ENCODE measurements at regions not wholly inside any gene's neighbourhood (a gene's known extent, or its start where the extent isn't known, plus 50 kb on each side); places are given as distances from the start of the nearest gene placed in this dataset.

DNA sequence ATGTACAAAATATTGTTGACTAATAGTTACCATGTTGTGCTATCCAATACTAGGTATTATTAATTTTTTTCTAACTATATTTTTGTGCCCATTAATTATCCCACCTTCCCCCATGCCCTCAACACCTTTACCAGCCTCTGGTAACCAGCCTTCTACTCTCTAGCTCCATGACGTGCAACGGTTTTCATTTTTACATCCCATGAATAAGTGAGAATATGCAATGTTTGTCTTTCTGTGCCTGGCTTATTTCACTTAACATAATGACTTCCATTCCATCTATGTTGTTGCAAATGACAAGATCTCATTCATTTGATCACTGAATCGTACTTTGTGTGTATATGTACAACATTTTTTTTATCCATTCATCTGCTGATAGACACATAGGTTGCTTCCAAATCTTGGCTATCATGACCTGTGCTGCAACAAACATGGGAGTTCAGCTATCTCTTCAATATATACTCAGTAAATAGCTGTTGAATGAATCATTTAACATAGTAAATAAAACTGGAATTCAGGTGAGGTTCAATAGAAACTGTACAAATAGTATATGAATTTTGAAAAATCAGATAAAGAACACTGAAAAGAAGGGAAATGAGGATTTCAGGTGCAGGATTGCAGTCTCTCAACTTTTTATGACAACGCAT, 509.0 kb upstream of the MIR17HG start:
- TF ChIP-seq CTCF (IDR thresholded peaks at IDR 0.05; ENCODE audit: low read depth, low read length, poor library complexity, severe bottlenecking), result no peak
- no peak for TF ChIP-seq EZH2phosphoT487 (IDR thresholded peaks at IDR 0.05; ENCODE audit: borderline replicate concordance, low read length)
